CD4-positive, alpha-beta memory T cell (primary cell): ENCODE measurements at regions not wholly inside any gene's neighbourhood (a gene's known extent, or its start where the extent isn't known, plus 50 kb on each side); places are given as distances from the start of the nearest gene placed in this dataset.

Source experiments
- CTCF ChIA-PET: fragments of 350-600 bp; sonication (Branson Sonifier 250); formaldehyde crosslinking; loops from one replicate; lab custom pipeline; 2021; ENCODE audit warnings: inconsistent platforms; ENCODE audit not compliant: partially characterized antibody; lab: Charles Lee
- POLR2A ChIA-PET: fragments of 350-600 bp; sonication (Branson Sonifier 250); formaldehyde crosslinking; loops from one replicate; lab custom pipeline; 2021; ENCODE audit not compliant: partially characterized antibody; lab: Charles Lee
- DNase-seq, 5 donors: peaks; one replicate each; pipeline versions ENCODE4 v3.0.0 to v3.0.0-alpha.2; 2020 to 2022; ENCODE audit warnings: mixed read lengths in 1 of 5
- H3K27ac ChIP-seq: one replicate; pipeline ENCODE4 v1.7.0; 2013; ENCODE audit warnings: low read depth, low read length
- H3K27me3 ChIP-seq: 2 replicates; pipeline ENCODE4 v1.7.0; 2013; ENCODE audit warnings: mild to moderate bottlenecking, low read length, moderate library complexity; ENCODE audit not compliant: insufficient read depth
- H3K36me3 ChIP-seq: 2 replicates; pipeline ENCODE4 v1.7.0; 2013; ENCODE audit warnings: mild to moderate bottlenecking, low read length, moderate library complexity; ENCODE audit not compliant: insufficient read depth
- H3K4me1 ChIP-seq: 2 replicates; pipeline ENCODE4 v1.7.0; 2013; ENCODE audit warnings: mild to moderate bottlenecking, low read length, moderate library complexity; ENCODE audit not compliant: insufficient read depth
- H3K4me3 ChIP-seq, 2 donors: one replicate each; pipeline ENCODE4 v1.7.0; 2013; ENCODE audit warnings: low read length in 2 of 2, mild to moderate bottlenecking in 1 of 2
- H3K9me3 ChIP-seq, 2 donors: one replicate each; pipeline ENCODE4 v1.7.0; 2013; ENCODE audit warnings: low read length in 2 of 2, control low read depth in 1 of 2; ENCODE audit not compliant: control insufficient read depth in 1 of 2
- H3K27ac Mint-ChIP-seq, 7 donors: one replicate each; pipeline ENCODE4 v1.8.0; 2020 to 2021; ENCODE audit warnings: mixed read lengths in 7 of 7, mild to moderate bottlenecking in 6 of 7, inconsistent platforms in 3 of 7, moderate library complexity in 3 of 7
- H3K27me3 Mint-ChIP-seq, 2 donors: one replicate each; pipeline ENCODE4 v1.8.0; 2020 to 2021; ENCODE audit warnings: mixed read lengths in 2 of 2
- H3K36me3 Mint-ChIP-seq, 2 donors: one replicate each; pipeline ENCODE4 v1.8.0; 2020 to 2021; ENCODE audit warnings: mixed read lengths in 2 of 2, inconsistent platforms in 1 of 2, mild to moderate bottlenecking in 1 of 2
- H3K4me1 Mint-ChIP-seq, 4 donors: one replicate each; pipeline ENCODE4 v1.8.0; 2020 to 2021; ENCODE audit warnings: mixed read lengths in 4 of 4, mild to moderate bottlenecking in 1 of 4
- H3K4me3 Mint-ChIP-seq, 8 donors: one replicate each; pipeline ENCODE4 v1.8.0; 2020 to 2021; ENCODE audit warnings: mixed read lengths in 8 of 8, mild to moderate bottlenecking in 7 of 8, moderate library complexity in 6 of 8, inconsistent platforms in 3 of 8
- H3K9me3 Mint-ChIP-seq, 8 donors: one replicate each; pipeline ENCODE4 v1.8.0; 2020 to 2021; ENCODE audit warnings: mixed read lengths in 8 of 8, mild to moderate bottlenecking in 5 of 8, inconsistent platforms in 3 of 8, moderate library complexity in 1 of 8
- intact Hi-C: fragments of 100-400 bp; cut with micrococcal nuclease; formaldehyde crosslinking; loops from one replicate; pipeline ENCODE4 v1.15.1; 2023

DNA sequence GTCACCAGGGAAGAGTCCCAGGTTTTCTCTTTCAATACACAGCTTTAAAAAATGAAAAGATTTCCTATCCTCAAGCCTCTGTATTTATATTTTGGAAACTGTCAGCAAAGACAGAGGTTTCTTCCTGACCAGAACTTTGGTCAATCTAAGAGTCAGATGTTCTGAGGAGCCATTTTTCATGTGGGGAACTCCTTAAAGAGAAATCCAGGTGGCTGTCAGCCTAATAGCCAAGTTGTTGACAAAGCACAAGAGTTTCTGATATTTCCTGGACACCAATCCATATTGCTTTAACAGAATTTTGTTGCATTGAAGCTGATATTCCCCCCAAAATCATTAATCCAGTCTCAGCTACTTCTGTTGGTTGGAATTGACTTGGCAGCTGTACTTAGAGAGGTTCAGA lies 318.6 kb upstream of the NFIA start:
- Mint-ChIP-seq H3K36me3 (no peaks in the 10 kb centered on the region), H3K9me3 (peaks cover 0 to 7% (median 2%) of the 10 kb centered on the region in 8 donors), H3K27ac (no peak overlapping the region), H3K4me3 (no peak overlapping the region), H3K27me3 (peaks cover 0 to 3% of the 10 kb centered on the region in 2 donors), H3K4me1 (no peaks in the 10 kb centered on the region)
- Histone ChIP-seq H3K9me3 (no peaks in the 10 kb centered on the region), H3K36me3 (no peaks in the 10 kb centered on the region), H3K4me3 (no peak overlapping the region), H3K27ac (no peak overlapping the region), H3K4me1 (no peaks in the 10 kb centered on the region), H3K27me3 (no peaks in the 10 kb centered on the region)
- no peak for DNase-seq
- intact Hi-C loops, result no loop called here
- ChIA-PET POLR2A (no interaction called here), CTCF (no interaction called here)

DNA sequence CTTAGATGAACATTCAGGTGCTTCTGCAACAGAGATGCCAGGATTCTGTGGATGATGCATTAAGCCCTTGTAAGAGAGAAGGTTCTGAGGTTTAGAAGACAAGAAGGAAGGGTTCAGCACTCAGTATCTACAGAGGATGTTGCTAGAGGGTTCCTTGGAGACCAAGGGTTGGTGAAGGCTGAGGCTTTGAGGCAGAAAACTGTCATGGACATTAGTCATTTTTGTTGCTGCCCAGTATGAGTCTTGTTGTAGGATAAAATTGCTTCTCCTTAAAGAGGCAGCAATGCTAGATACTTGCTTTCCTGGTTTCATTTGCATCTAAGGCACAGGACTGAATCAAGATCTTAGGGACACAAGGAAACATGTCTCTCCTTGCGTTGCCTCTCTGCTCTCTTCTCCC lies 319.4 kb upstream of the NFIA start:
- Mint-ChIP-seq H3K36me3 (no peaks in the 10 kb centered on the region), H3K4me3 (no peak overlapping the region), H3K27me3 (peaks cover 0 to 3% of the 10 kb centered on the region in 2 donors), H3K9me3 (peaks cover 0 to 7% (median 2%) of the 10 kb centered on the region in 8 donors), H3K4me1 (no peaks in the 10 kb centered on the region), H3K27ac (no peak overlapping the region)
- no peak overlapping the region for H3K27ac ChIP-seq
- DNase-seq, result no peak
- no peaks in the 10 kb centered on the region for H3K36me3 ChIP-seq
- CTCF ChIA-PET, result no interaction called here
- H3K4me1 ChIP-seq, result no peaks in the 10 kb centered on the region
- intact Hi-C loops, result no loop called here
- H3K4me3 ChIP-seq, result no peak overlapping the region
- POLR2A ChIA-PET, result no interaction called here
- H3K27me3 ChIP-seq, result no peaks in the 10 kb centered on the region
- H3K9me3 ChIP-seq, result no peaks in the 10 kb centered on the region

DNA sequence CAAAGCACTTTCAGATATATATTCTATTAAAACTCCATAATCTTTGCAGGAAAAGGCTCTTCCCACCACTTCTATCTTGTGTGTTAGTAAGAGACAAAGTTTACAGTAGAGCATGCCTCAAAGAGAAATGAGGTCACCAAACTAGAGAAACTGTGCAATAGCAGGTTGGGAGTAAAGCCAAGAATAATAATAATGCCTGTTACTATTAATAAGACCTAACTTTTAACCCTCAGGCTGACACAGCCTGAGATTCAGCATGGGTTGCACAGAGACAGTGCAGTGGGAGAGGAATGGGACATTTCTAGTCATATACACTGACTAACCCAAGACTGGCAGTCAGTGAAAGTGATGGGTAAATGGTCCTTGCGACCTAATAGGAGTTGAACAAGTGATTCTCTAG lies 320.2 kb upstream of the NFIA start:
- Mint-ChIP-seq H3K27ac (no peak overlapping the region), H3K27me3 (peaks cover 0 to 3% of the 10 kb centered on the region in 2 donors), H3K4me1 (no peaks in the 10 kb centered on the region), H3K4me3 (no peak overlapping the region), H3K9me3 (peaks cover 0 to 6% (median 2%) of the 10 kb centered on the region in 8 donors), H3K36me3 (no peaks in the 10 kb centered on the region)
- Histone ChIP-seq H3K27me3 (no peaks in the 10 kb centered on the region), H3K36me3 (no peaks in the 10 kb centered on the region), H3K4me1 (no peaks in the 10 kb centered on the region), H3K9me3 (no peaks in the 10 kb centered on the region), H3K27ac (no peak overlapping the region), H3K4me3 (no peak overlapping the region)
- DNase-seq, result no peak
- intact Hi-C loops, result no loop called here
- CTCF ChIA-PET, result no interaction called here
- POLR2A ChIA-PET, result no interaction called here

GRCh38 chr1:60759291-60759690 lies 323.1 kb upstream of the NFIA start:
- H3K36me3 Mint-ChIP-seq, result no peaks in the 10 kb centered on the region
- Histone ChIP-seq H3K36me3 (no peaks in the 10 kb centered on the region), H3K9me3 (no peaks in the 10 kb centered on the region), H3K4me3 (no peak overlapping the region), H3K27ac (no peak overlapping the region), H3K27me3 (no peaks in the 10 kb centered on the region), H3K4me1 (no peaks in the 10 kb centered on the region)
- no peak overlapping the region for H3K4me3 Mint-ChIP-seq
- no peak overlapping the region for H3K27ac Mint-ChIP-seq
- no peaks in the 10 kb centered on the region for H3K4me1 Mint-ChIP-seq
- DNase-seq, result no peak
- peaks cover 0 to 3% of the 10 kb centered on the region in 2 donors for H3K27me3 Mint-ChIP-seq
- H3K9me3 Mint-ChIP-seq, result peaks cover 0 to 3% (median 0%) of the 10 kb centered on the region in 8 donors
- POLR2A ChIA-PET, result no interaction called here
- intact Hi-C loops, result no loop called here
- CTCF ChIA-PET, result no interaction called here

- POLR2A ChIA-PET, result no interaction called here
Observed at GRCh38 chr1:60757485-60757884, 324.9 kb upstream of the NFIA start.

GRCh38 chr1:60753036-60753900 lies 329.1 kb upstream of the NFIA start:
- H3K27ac Mint-ChIP-seq, result no peak overlapping the region
- Histone ChIP-seq H3K27ac (no peak overlapping the region), H3K4me1 (no peaks in the 10 kb centered on the region), H3K27me3 (no peaks in the 10 kb centered on the region), H3K36me3 (no peaks in the 10 kb centered on the region), H3K4me3 (no peak overlapping the region), H3K9me3 (no peaks in the 10 kb centered on the region)
- POLR2A ChIA-PET, result no interaction called here
- H3K4me1 Mint-ChIP-seq, result no peaks in the 10 kb centered on the region
- intact Hi-C loops, result no loop called here
- CTCF ChIA-PET, result no interaction called here
- H3K9me3 Mint-ChIP-seq, result peaks cover 0 to 2% (median 0%) of the 10 kb centered on the region in 8 donors
- H3K4me3 Mint-ChIP-seq, result no peak overlapping the region
- H3K27me3 Mint-ChIP-seq, result no peaks in the 10 kb centered on the region
- no peak for DNase-seq
- H3K36me3 Mint-ChIP-seq, result no peaks in the 10 kb centered on the region

More at GRCh38 chr1:60757485-60757884, 324.9 kb upstream of the NFIA start:
- H3K4me3 Mint-ChIP-seq, result no peak overlapping the region
- peaks cover 0 to 3% (median 0%) of the 10 kb centered on the region in 8 donors for H3K9me3 Mint-ChIP-seq
- Histone ChIP-seq H3K27ac (no peak overlapping the region), H3K4me1 (no peaks in the 10 kb centered on the region), H3K4me3 (no peak overlapping the region), H3K27me3 (no peaks in the 10 kb centered on the region), H3K9me3 (no peaks in the 10 kb centered on the region), H3K36me3 (no peaks in the 10 kb centered on the region)
- DNase-seq, result no peak
- H3K27me3 Mint-ChIP-seq, result peaks cover 0 to 3% of the 10 kb centered on the region in 2 donors
- CTCF ChIA-PET, result no interaction called here
- H3K4me1 Mint-ChIP-seq, result no peaks in the 10 kb centered on the region
- no peaks in the 10 kb centered on the region for H3K36me3 Mint-ChIP-seq
- intact Hi-C loops, result no loop called here
- no peak overlapping the region for H3K27ac Mint-ChIP-seq

DNA sequence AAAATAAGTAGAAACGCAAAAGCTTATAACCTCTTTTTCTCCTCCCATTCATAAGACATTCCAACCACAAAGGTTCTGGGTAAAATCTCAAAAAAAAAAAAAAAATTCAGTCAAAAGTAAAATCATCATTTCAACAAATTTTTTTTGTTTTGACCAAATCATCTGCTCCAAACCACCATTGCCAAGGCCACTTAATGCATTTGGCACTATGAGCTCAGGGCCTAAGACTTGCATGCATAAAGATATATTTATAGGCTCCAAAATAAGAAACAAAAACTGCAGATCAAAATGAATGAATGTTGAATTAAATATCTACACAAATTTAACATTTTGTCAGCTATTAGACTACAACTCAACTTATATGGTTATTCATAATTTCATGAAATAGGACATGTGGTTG lies 331.1 kb upstream of the NFIA start:
- no peaks in the 10 kb centered on the region for H3K4me1 ChIP-seq
- no peaks in the 10 kb centered on the region for H3K36me3 ChIP-seq
- Mint-ChIP-seq H3K9me3 (peaks cover 0 to 2% (median 0%) of the 10 kb centered on the region in 8 donors), H3K4me3 (no peak overlapping the region), H3K27me3 (no peaks in the 10 kb centered on the region), H3K4me1 (no peaks in the 10 kb centered on the region), H3K36me3 (no peaks in the 10 kb centered on the region), H3K27ac (no peak overlapping the region)
- ChIA-PET POLR2A (no interaction called here), CTCF (no interaction called here)
- DNase-seq, result no peak
- H3K9me3 ChIP-seq, result no peaks in the 10 kb centered on the region
- intact Hi-C loops, result no loop called here
- no peak overlapping the region for H3K4me3 ChIP-seq
- no peak overlapping the region for H3K27ac ChIP-seq
- H3K27me3 ChIP-seq, result no peaks in the 10 kb centered on the region
